Effector memory CD4-positive, alpha-beta T cell (primary cell): ENCODE measurements at regions not wholly inside any gene's neighbourhood (a gene's known extent, or its start where the extent isn't known, plus 50 kb on each side); places are given as distances from the start of the nearest gene placed in this dataset.
"Not testable (repeated sequence)": the region's sequence is repeated elsewhere in the genome, so short reads cannot be mapped to it uniquely, and the experiment has no call there.

Experiments used
- DNase-seq, 3 donors: peaks; one replicate each; pipeline ENCODE4 v3.0.0-alpha.2; 2020
- H3K27ac ChIP-seq: 2 replicates; pipeline ENCODE4 v1.7.0; 2013; ENCODE audit warnings: mild to moderate bottlenecking, low read length, moderate library complexity; ENCODE audit not compliant: insufficient read depth, poor library complexity, severe bottlenecking
- H3K27me3 ChIP-seq: replicated peaks from 2 replicates; pipeline ENCODE4 v1.7.0; 2013; ENCODE audit warnings: mild to moderate bottlenecking, low read length; ENCODE audit not compliant: insufficient read depth, control insufficient read depth, poor library complexity, severe bottlenecking
- H3K36me3 ChIP-seq: 2 replicates; pipeline ENCODE4 v1.7.0; 2013; ENCODE audit warnings: mild to moderate bottlenecking, low read length, moderate library complexity; ENCODE audit not compliant: control insufficient read depth, insufficient read depth
- H3K4me1 ChIP-seq: 2 replicates; pipeline ENCODE4 v1.7.0; 2013; ENCODE audit warnings: low read length, mild to moderate bottlenecking; ENCODE audit not compliant: control insufficient read depth, insufficient read depth, poor library complexity, severe bottlenecking
- H3K4me3 ChIP-seq: 2 replicates; pipeline ENCODE4 v1.7.0; 2013; ENCODE audit warnings: low read length, low read depth, mild to moderate bottlenecking; ENCODE audit not compliant: insufficient read depth, poor library complexity, severe bottlenecking
- H3K9me3 ChIP-seq: 2 replicates; pipeline ENCODE4 v1.7.0; 2013; ENCODE audit warnings: mild to moderate bottlenecking, low read length, moderate library complexity; ENCODE audit not compliant: control insufficient read depth

DNA sequence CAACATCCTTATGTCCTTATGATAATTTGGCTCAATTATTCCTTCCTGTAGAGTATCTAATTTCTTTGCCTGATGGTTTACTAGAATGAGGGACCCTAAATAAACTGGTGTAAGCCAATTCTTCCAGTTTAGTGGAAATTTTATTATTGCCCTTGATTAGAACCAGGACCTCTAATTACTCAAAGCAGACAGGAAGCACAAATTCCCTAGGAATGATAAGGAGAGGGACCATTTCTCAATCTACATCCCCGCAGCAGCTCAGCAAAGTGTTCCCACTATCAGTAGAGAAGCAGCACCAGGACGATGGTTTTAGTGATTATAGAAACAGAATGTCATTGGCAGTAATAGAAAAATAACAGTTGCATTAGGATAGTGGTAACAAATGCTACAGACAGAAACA, 97.1 kb downstream of the PLPPR4 start:
- no peaks in the 10 kb centered on the region for H3K36me3 ChIP-seq
- H3K4me1 ChIP-seq: no peaks in the 10 kb centered on the region
- H3K27ac ChIP-seq: no peak overlapping the region
- H3K4me3 ChIP-seq: no peak overlapping the region
- no peak for DNase-seq
- no peaks in the 10 kb centered on the region for H3K9me3 ChIP-seq
- H3K27me3 ChIP-seq: no peaks in the 10 kb centered on the region

DNA sequence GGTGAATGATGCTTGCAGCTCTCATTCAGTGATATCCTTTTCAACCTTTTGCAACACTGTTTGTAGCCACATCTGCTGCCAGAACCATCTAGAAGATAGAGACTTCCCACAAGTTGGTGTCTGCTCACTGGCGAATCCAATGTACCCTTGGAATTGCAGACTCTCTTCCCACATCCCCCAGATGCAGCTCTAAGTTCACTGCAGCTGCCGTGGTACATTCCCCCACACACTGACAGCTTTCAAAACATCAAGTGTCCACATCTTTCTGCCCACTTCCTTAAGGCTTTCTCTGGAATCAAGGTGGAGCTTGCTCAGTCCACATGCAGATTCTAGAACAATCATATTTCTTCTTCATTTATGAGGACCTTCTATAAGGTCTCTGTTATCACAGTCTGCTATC, 99.2 kb downstream of the PLPPR4 start:
- Histone ChIP-seq H3K4me1 (no peaks in the 10 kb centered on the region), H3K27ac (no peak overlapping the region), H3K36me3 (no peaks in the 10 kb centered on the region), H3K9me3 (no peaks in the 10 kb centered on the region), H3K27me3 (no peaks in the 10 kb centered on the region), H3K4me3 (no peak overlapping the region)
- DNase-seq: no peak

DNA sequence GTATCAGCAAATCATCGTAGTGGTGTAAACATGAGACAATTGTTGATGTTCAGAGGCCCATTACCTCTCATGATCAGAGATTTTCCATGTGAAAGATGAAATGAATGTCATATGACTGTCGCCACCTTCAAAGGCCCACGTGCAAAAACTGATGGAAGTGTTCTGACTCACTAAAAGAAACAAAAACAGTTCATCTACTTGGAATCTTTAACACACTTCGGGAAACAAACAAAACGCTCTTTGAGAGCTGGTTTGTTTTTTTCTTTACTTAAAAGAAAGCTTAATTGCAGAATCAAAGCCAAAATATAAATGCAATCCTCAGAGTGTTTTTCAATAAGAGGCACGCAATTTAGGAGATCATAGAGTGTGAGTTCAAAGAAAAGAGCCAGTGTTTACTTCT, 100.8 kb downstream of the PLPPR4 start:
- H3K27me3 ChIP-seq: no peaks in the 10 kb centered on the region
- no peak for DNase-seq
- H3K9me3 ChIP-seq: no peaks in the 10 kb centered on the region
- no peaks in the 10 kb centered on the region for H3K36me3 ChIP-seq
- no peak overlapping the region for H3K4me3 ChIP-seq
- no peaks in the 10 kb centered on the region for H3K4me1 ChIP-seq
- no peak overlapping the region for H3K27ac ChIP-seq

DNA sequence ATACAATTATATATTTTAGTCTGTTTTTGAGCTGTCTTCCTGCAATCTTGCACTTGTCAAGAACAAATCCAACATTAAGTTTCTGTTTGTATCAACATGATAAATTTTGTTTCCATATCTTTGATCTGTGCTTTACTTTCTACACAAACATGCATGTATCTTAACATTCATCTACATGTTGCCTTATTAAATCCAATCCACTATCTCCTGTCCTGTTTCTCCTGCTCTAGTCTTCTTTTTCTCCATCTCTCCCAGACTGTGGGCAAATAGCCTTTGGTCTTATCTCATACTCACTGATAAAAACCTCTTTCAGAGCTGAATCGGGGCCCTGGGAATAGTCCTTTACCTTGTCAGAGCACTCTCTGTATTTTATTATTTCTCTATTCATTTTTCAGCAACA, 101.3 kb downstream of the PLPPR4 start:
- H3K36me3 ChIP-seq: no peaks in the 10 kb centered on the region
- no peaks in the 10 kb centered on the region for H3K4me1 ChIP-seq
- no peak overlapping the region for H3K4me3 ChIP-seq
- H3K9me3 ChIP-seq: no peaks in the 10 kb centered on the region
- H3K27me3 ChIP-seq: no peaks in the 10 kb centered on the region
- no peak for DNase-seq
- no peak overlapping the region for H3K27ac ChIP-seq

DNA sequence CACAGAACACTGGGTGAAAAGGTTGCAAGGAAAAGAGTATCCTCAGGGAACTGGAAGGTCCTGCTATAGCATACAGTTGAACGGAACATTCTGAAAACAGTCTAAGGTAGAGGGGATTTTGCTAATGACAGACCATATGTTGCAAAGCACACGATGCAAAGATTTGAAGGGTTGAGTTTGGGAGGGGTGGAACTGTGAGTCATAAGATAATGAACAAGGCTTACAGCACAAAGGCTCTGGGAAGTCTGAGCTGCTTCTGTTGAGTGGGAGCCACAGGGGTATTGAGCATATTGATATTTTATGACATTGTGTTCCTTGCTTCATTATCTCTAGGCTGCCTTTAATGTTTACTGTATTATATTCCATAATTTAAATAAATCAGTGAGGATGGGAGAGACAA, 104.9 kb downstream of the PLPPR4 start:
- no peaks in the 10 kb centered on the region for H3K27me3 ChIP-seq
- no peak overlapping the region for H3K4me3 ChIP-seq
- no peaks in the 10 kb centered on the region for H3K4me1 ChIP-seq
- DNase-seq: no peak
- H3K27ac ChIP-seq: no peak overlapping the region
- H3K9me3 ChIP-seq: no peaks in the 10 kb centered on the region
- no peaks in the 10 kb centered on the region for H3K36me3 ChIP-seq

DNA sequence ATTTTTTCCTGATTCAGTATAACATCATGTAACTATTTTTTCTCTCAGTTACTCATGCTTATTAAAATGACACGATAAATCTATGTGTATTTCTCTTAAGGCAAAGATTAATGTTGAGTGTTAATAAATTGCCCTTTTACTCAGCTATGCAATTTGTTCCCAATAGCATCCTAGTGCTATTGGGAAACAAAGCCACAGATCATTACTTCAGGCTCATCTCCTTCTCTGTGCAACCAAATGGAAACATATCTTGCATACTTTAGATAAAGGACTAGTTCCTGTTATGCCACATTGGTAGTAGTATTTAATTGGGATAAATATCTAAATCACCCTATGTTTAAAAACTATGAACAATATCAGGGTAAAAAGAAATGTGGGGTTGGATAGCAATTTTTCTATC, 106.2 kb downstream of the PLPPR4 start:
- no peak for DNase-seq

DNA sequence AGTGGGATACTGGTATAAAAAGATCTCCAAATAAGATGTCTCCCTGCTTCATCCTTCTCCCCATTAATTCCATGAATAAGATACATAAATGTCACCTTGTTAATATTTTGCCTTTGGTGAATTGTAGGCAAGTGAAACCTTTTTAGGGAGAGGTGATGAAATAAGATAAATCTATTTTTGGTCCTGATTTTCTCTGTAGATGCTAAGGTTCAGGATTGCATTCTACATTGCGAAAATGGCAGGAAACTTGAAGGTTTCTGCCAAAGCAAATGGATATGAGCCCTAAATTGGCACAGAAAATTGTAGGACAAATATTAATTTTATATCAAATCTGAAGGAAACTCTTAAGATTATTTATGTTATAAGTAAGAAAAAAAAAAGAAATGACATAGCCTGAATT, 107.1 kb downstream of the PLPPR4 start:
- no peak overlapping the region for H3K27ac ChIP-seq
- no peaks in the 10 kb centered on the region for H3K4me1 ChIP-seq
- no peaks in the 10 kb centered on the region for H3K9me3 ChIP-seq
- DNase-seq: no peak
- H3K27me3 ChIP-seq: no peaks in the 10 kb centered on the region
- H3K4me3 ChIP-seq: no peak overlapping the region
- no peaks in the 10 kb centered on the region for H3K36me3 ChIP-seq

More for the DNA sequence above, 106.2 kb downstream of the PLPPR4 start:
- no peak overlapping the region for H3K4me3 ChIP-seq
- H3K9me3 ChIP-seq: no peaks in the 10 kb centered on the region
- no peaks in the 10 kb centered on the region for H3K27me3 ChIP-seq
- no peaks in the 10 kb centered on the region for H3K36me3 ChIP-seq
- no peaks in the 10 kb centered on the region for H3K4me1 ChIP-seq
- no peak overlapping the region for H3K27ac ChIP-seq

DNA sequence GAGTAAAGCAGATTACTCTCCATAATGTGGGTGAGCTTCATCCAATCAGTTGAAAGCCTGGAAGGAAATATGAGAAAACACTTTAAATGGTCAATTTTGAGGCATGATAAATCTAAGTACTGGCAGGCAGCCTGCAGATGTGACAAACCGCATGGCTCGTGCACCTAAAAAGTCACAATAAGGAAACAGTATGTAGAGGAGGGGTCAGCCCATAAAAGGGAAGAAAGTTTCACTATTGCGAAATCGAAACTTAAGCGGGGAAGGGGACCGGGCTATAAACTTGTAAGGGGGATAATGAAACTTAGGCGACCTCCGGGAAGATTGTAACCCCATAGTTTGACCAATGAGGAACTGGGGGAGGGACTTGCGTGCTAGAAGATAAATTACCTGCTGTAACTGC, 109.8 kb downstream of the PLPPR4 start:
- Histone ChIP-seq H3K27ac (no peak overlapping the region), H3K36me3 (no peaks in the 10 kb centered on the region), H3K4me3 (no peak overlapping the region), H3K4me1 (no peaks in the 10 kb centered on the region), H3K27me3 (no peaks in the 10 kb centered on the region), H3K9me3 (no peaks in the 10 kb centered on the region)
- DNase-seq: no peak

DNA sequence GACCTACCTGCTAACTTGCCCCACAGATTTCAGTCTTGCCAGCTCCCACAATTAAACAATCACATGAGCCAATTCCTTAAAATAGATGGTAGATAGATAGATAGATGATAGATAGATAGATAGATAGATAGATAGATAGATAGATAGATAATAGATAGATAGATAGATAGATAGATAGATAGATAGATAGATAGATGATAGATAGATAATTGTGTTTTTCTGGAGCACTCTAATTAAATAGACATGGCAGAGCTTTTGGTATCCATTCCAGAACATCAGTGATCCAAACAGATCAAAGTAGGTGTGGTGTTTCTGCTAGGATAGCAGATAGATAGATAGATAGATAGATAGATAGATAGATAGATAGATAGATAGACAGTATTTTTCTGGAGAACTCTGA, 110.4 kb downstream of the PLPPR4 start:
- not testable (repeated sequence) for H3K36me3 ChIP-seq, H3K27ac ChIP-seq, DNase-seq, H3K27me3 ChIP-seq, H3K9me3 ChIP-seq, H3K4me1 ChIP-seq, H3K4me3 ChIP-seq

DNA sequence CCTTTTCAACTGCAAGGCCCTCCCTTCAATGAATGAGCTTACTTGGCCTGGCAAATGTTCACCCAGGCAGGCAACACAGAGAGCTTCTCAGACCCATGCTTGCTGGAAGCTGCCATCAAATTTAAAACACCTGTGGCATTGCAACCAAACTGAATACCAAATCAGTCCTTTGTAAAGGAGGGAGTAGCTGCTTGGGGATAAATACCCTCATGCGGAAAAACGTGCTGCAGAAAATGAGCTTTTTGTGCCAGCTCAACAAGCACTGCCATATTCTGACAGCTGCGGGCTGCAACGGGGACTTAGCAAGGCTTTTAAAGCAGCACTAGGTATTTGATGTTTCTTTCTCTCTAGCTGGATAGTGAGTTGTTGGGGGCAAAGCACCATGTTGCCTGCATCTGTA, 119.7 kb downstream of the PLPPR4 start:
- Histone ChIP-seq H3K9me3 (no peaks in the 10 kb centered on the region), H3K4me3 (no peak overlapping the region), H3K27me3 (no peaks in the 10 kb centered on the region), H3K4me1 (no peaks in the 10 kb centered on the region), H3K27ac (no peak overlapping the region), H3K36me3 (no peaks in the 10 kb centered on the region)
- no peak for DNase-seq

DNA sequence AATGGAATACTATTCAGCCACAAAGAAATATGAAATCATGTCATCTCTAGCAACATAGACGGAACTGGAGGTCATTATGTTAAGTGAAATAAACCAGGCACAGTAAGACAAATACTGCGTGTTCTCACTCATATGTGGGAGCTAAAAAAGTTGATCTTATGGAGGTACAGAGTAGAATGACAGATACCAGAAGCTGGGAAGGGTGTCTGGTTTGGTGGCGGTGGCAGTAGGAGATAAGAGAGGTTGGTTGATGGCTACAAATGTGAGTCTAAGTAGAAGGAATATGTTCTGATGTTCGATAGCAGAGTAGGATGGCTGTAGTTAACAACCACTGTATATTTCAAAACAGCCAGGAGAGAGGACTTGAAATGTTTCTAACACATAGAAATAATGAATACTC, 121.6 kb downstream of the PLPPR4 start:
- Histone ChIP-seq H3K4me1 (no peaks in the 10 kb centered on the region), H3K27me3 (no peaks in the 10 kb centered on the region), H3K36me3 (no peaks in the 10 kb centered on the region), H3K9me3 (no peaks in the 10 kb centered on the region), H3K4me3 (no peak overlapping the region), H3K27ac (no peak overlapping the region)
- DNase-seq: no peak
